Neural cell (in vitro differentiated cells): ENCODE measurements at regions not wholly inside any gene's neighbourhood (a gene's known extent, or its start where the extent isn't known, plus 50 kb on each side); places are given as distances from the start of the nearest gene placed in this dataset.

Experiments
- CTCF ChIP-seq: fragments of 450-650 bp; IDR thresholded peaks from 2 replicates; pipeline ENCODE4 v1.5.1; 2014; ENCODE audit warnings: antibody characterized with exemption, mild to moderate bottlenecking, moderate library complexity; ENCODE audit not compliant: poor library complexity, severe bottlenecking
- EP300 ChIP-seq: fragments of 450-650 bp; conservative IDR thresholded peaks from 2 replicates; pipeline ENCODE4 v1.6.1; 2014; ENCODE audit warnings: antibody characterized with exemption, mild to moderate bottlenecking, moderate library complexity; ENCODE audit not compliant: poor library complexity, severe bottlenecking
- EZH2 ChIP-seq: fragments of 200-600, 300-800 bp; shearing (Covaris generic), sonication (generic); IDR thresholded peaks from 2 replicates; pipeline ENCODE4 v1.6.1; 2014; ENCODE audit warnings: antibody characterized with exemption, low read length, borderline replicate concordance, mild to moderate bottlenecking; ENCODE audit not compliant: insufficient read depth, poor library complexity, severe bottlenecking
- POLR2AphosphoS5 ChIP-seq: IDR thresholded peaks from 2 replicates; pipeline ENCODE4 v1.6.1; 2012
- REST ChIP-seq: IDR thresholded peaks from 2 replicates; pipeline ENCODE4 v1.6.1; 2012; ENCODE audit warnings: borderline replicate concordance
- SMC3 ChIP-seq: fragments of 450-650 bp; conservative IDR thresholded peaks from 2 replicates; pipeline ENCODE4 v1.6.1; 2014; ENCODE audit warnings: antibody characterized with exemption, mild to moderate bottlenecking, moderate library complexity; ENCODE audit not compliant: poor library complexity
- TAF1 ChIP-seq: IDR thresholded peaks from 2 replicates; pipeline ENCODE4 v1.6.1; 2012; ENCODE audit warnings: low read depth

- TF ChIP-seq CTCF, result no peak
- no peak for TF ChIP-seq POLR2AphosphoS5
- TF ChIP-seq EP300, result no peak
- TF ChIP-seq REST, result no peak
- no peak for TF ChIP-seq EZH2
- TF ChIP-seq TAF1, result no peak
- TF ChIP-seq SMC3, result no peak
These were observed 432.1 kb downstream of the GLRX3 start for GRCh38 chr10:130568246-130568645.
